ENCODE measurements at regions not wholly inside any gene's neighbourhood (a gene's known extent, or its start where the extent isn't known, plus 50 kb on each side); places are given as distances from the start of the nearest gene placed in this dataset.

DNA sequence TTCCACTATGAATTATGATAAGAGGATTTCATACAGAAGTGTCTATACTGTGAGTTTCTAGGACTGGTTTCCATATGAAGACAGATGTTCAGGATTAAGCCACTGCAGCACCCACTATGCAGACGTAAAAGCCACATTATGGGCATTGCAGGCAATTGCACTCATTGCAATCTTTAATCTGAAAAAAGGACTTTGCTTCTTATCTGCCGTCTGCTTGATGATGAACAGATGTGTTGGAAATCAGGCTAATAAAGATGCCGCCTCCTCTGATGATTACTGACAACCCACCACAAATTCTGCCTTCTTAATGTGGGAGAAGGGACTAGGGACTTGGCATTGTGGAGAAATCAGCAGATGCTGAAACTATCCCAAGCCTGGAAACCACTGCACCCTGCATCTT, 276.9 kb downstream of the IRF8 start:
- no peak for TF ChIP-seq CTCF (conservative IDR thresholded peaks at IDR 0.05)
- no peak for TF ChIP-seq ZFX (IDR thresholded peaks at IDR 0.05)

Data from C4-2B (cell line).